HG03565 (cell line): ENCODE measurements at regions not wholly inside any gene's neighbourhood (a gene's known extent, or its start where the extent isn't known, plus 50 kb on each side); places are given as distances from the start of the nearest gene placed in this dataset.
"Not testable (repeated sequence)": the region's sequence is repeated elsewhere in the genome, so short reads cannot be mapped to it uniquely, and the experiment has no call there.

ENCODE experiments used
- ATAC-seq: cut with Tn5 transposase; IDR thresholded peaks from one replicate; pipeline ENCODE4 v1.9.1; 2021; ENCODE audit warnings: mild to moderate bottlenecking, moderate library complexity; ENCODE audit not compliant: unreplicated experiment

DNA sequence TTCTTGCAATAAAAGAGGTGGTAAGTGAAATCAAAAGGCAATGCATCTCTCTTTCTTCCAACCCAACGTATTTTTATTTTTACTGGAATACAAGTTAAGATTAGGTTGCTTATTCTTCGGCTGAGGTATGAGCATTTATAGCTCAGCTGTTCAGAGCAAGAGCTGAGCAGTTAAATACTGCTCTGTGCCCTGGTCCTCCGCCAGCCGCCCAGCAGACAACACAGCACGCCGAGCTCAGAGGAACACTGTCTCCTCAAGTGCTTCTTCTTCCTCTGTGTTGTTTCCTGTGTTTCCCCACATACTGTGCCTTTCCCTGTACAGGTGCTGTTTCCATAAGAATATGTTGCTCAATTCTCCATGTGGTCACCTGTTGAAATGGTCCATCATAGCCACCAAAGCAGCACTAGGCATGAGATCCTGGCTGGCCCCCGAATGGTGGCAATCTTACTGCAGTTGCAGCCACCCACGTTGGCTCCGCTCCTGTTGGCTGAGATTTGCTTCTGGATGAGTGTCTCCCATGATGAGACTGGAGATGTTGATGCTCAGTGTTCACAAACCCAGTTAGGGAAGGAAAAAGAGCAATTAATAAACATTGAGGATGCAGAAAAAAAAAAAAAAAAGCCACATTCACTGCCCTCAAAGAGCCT lies 515.3 kb downstream of the GRIN2A start:
- ATAC-seq = no peak

DNA sequence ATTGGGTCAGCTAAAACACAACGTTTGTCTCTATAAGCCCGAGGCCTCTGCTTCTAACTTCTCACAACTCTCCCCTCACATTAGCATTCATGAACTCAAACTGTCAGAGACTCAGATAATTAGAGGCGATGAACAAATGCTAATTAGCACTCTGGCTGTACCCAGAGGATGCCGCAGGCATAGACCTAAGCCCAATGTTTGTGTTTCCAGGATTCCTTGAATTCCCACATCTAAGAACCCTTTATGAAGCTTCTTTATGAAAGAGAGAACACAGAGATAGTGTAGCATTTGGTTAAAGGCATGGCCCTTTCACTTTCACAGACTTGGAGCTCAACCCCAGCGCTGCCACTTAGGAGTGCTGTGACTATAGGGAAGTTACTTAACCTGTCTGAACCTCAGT lies 512.2 kb downstream of the GRIN2A start:
- ATAC-seq = no peak

DNA sequence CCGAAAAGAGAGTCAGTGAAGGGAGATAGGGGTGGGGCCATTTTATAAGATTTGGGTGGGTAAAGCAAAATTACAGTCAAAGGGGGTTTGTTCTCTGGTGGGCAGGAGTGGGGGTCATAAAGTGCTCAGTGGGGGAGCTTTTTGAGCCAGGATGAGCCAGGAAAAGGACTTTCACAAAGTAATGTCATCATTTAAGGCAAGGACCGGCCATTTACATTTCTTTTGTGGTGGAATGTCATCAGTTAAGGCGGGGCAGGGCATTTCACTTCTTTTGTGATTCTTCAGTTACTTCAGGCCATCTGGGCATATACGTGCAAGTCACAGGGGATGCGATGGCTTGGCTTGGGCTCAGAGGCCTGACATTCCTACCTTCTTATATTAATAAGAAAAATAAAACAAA lies 511.6 kb downstream of the GRIN2A start:
- not testable (repeated sequence) for ATAC-seq

DNA sequence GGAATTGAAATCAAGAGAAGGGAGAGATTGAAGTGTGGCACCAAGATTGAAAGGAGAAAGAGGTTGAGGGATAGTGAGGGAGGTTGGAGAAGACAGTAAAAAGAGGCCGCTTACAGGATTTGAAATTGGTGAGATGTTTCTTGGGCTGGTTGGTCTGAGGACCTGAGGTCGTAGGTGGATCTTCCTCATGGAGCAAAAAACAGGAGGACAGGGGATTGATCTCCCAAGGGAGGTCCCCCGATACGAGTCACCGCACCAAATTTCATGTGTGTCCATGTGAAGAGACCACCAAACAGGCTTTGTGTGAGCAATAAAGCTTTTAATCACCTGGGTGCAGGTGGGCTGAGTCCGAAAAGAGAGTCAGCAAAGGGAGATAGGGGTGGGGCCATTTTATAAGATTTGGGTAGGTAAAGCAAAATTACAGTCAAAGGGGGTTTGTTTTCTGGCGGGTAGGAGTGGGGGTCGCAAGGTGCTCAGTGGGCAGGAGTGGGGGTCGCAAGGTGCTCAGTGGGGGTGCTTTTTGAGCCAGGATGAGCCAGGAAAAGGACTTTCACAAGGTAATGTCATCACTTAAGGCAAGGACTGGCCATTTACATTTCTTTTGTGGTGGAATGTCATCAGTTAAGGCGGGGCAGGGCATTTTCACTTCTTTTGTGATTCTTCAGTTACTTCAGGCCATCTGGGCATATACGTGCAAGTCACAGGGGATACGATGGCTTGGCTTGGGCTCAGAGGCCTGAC lies 505.5 kb downstream of the GRIN2A start:
- ATAC-seq = not testable (repeated sequence)

DNA sequence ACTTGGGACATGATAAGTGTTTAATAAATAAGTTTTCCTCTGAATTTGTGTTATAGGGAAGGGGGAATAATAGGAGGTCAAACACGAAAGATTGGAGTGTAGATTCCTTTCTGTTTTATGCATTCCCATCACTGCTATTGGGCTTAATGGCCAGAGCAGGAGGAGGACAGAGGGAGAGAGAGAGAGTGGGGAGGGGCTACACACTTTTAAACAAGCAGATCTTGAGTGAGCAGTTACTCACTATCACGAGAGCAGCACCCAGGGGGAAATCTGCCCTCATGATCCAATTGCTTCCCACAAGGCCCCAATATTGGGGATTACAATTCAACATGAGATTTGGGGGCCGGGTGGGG lies 505.0 kb downstream of the GRIN2A start:
- ATAC-seq = no peak

DNA sequence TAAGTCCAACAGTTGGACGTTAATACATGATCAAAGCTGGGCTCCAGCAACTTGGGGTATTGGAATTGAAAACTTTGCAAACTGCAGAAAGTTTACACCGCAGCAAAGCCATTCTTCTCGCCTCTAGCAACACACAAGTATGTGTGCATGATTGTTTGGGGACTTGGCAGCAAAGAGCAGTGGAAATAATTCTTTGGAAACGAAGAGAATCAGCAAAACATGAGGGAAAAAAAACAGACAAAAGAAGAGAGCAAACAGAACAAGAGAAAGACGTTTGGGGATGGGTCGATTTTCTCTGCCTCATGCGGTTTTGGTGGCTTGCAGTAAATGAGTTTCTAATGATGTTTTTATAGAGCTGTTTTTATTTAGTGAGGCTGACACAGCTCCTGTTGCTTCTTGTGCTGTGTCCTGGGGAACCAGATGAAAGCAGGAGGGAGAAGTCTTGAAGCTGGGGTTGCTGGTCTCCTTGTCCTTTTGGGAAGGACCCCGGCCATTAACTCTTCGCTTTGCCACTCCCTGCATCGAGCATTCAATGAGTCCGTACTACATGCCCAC lies 502.9 kb downstream of the GRIN2A start:
- ATAC-seq = no peak

DNA sequence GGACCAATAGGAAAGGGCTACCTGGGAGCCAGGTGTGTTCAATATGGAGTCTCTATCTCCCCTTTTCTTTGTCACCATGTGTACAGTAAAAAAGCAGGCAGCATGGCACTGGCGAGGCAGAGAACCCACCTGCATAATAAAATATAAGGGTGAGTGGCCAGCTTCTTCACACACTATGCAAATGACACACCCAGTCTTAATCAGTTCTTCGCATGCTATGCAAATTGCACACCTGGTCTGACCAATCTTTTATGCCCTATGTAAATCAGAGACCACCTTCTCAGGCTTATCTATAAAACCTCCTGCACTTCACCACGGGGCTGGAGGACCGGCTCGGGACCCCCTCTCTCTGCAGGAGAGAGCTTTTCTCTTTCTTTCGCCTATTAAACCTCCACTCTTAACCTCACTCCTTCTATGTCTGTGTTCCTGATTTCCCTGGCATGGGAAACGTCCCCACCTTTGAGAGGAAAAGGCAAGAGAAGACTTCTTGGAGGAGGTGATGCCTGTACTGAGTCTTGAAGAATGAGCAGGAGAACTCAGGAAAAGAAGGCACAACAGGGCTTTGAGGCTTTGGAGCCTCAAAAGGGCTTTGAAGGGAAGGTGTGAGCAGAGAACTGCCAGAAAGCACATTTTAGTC lies 502.1 kb downstream of the GRIN2A start:
- no peak for ATAC-seq

DNA sequence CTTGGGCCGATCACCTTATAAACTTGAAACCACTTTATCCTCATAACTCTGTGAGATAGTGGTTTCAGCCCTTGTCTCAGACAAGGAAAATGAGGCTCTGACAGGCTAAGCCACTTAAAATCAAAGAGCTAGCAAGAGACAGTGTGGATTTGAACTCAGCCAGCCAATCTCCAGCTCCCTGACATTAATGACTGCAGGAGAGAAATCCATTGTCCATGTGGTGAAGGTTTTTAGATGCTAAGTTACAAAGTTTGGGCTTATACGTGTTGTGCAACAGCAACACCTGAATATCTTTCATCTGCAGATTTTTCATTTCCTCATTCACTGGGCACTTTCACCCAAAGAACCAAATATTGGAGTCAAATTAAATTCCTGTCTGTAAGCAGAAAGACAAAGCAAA lies 501.3 kb downstream of the GRIN2A start:
- ATAC-seq = no peak

DNA sequence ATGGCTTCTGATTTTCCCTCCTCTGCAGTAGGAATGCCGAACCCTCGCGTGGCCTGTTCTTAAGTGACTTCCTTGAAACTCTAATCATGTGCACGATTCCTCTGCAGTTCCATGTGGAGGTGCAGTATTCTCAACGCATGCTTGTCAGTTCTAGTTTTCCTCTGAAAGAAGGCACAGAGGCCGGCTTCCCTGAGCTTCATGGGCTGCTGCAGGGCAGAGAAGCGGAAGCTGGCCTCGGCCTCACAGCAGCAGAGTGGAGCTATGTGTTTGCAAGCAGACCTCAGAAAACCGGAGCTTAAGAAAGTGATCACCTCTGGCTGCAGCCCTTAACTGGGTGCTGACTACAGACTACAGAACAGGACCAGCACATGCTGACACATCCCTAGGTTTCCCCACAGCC lies 500.7 kb downstream of the GRIN2A start:
- no peak for ATAC-seq

DNA sequence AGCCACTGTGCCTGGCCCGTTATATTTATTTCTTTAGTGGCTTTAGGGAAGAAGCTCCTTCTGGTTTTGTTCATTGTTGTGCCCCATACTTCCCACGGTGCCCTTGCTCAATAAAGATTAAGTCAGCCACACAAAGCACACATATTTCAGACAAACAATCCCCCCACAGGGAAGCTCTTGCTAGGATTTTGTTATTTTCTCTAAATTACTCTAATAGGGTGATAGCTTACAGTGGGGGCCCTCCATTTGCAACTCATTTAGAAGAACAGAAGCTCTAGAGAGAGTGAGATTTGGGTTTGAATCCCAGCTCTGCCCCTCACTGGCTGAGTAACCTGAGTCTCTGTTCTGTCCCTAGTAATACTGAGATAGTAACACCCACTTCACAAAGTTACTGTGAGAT lies 499.9 kb downstream of the GRIN2A start:
- no peak for ATAC-seq

DNA sequence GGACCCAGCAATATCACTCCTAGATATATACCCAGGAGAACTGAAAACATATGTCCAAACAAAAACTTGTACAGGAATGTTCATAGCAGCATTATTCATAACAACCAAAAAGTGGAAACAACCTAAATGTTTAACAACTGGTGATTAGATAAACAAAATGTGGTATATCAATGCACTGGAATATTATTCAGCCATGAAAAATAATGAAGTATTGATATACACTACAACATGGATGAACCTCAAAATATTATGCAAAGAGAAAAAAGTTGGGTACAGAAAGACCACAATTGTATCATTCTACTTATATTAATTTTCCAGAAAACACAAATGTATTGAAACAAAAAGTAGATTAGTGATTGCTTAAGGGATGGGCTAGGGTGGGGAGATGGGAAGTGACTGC lies 498.6 kb downstream of the GRIN2A start:
- no peak for ATAC-seq

DNA sequence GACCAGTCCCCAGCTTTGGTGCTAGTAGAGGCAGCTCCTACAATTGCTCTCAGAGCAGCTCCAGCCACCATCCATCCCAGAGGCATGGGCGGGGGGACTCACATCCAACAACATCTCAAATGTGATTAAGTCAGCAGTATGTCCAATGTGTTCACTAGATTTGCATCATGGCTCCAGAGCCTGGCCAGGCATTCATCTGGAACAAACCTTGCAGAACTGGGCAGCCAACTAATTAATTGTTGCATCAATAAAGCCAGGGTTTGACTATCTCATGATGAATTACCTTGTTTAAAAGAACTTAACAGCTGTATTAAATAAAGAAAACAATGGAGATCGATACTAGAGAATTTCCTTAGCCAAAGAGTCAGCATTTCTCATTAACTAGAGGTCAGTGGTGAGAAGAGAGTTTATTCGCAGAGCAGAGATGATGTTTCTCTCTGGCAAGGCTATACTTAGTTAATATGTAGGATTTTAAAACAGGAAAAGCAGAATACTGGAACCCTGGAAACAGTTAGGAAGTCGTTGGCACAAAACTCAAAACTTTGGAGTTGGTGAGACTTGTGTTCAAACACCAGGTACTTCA lies 494.4 kb downstream of the GRIN2A start:
- ATAC-seq = no peak

DNA sequence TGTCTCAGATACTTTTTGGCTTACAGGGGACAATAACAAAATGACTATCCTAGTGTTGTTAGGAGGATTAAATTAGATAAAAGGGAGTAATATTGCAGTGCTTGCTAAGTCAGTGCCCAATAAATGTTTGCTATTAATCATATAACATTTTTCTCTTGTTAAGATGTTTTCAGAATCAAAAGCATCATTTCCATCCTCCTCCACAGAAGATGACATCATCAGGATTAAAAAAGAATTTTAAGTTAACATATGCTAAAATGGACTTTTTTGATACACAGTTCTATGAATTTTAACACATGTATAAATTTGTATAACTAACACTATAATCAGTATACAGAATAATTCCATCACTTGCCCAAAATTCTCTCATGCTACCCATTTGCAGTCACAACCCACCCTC lies 492.6 kb downstream of the GRIN2A start:
- no peak for ATAC-seq

DNA sequence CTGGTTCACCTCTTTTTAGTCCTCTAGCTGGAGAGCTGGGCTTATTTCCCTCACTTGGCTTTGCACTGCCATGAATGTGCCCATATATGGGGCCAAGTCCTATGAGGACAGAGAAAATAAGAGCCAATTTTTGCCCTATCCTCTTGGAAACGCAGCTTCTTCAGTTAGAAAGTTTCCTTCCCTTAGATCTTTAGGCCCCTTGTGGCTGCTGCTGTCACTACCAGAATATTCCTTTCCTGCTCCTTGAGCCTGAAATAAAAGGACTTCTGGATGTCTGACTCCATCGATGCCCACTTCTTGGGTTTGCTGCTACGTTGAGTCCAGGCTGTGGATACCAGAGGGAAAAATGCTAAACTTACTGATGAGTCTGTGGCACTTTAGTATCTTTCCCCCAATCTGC lies 487.1 kb downstream of the GRIN2A start:
- no peak for ATAC-seq
